HL-60 (cell line): ENCODE measurements at regions not wholly inside any gene's neighbourhood (a gene's known extent, or its start where the extent isn't known, plus 50 kb on each side); places are given as distances from the start of the nearest gene placed in this dataset.

ENCODE experiments used
- GABPA ChIP-seq: IDR thresholded peaks from 2 replicates; pipeline ENCODE4 v1.6.1; 2012; ENCODE audit warnings: low read depth
- POLR2AphosphoS5 ChIP-seq: IDR thresholded peaks from 2 replicates; pipeline ENCODE4 v1.6.1; 2012; ENCODE audit warnings: low read depth
- SPI1 ChIP-seq: IDR thresholded peaks from 2 replicates; pipeline ENCODE4 v1.6.1; 2012; ENCODE audit warnings: low read depth, mild to moderate bottlenecking, borderline replicate concordance
- TF ChIP-seq, protein P1 (sequence below): IDR thresholded peaks from one replicate; pipeline ENCODE4 v1.5.1; 2011; ENCODE audit warnings: low read length, control low read depth, inconsistent platforms; ENCODE audit not compliant: insufficient read depth
- TF ChIP-seq, protein P2 (sequence below): IDR thresholded peaks from 2 replicates; pipeline ENCODE4 v1.6.1; 2012; ENCODE audit warnings: low read depth; ENCODE audit not compliant: insufficient replicate concordance

DNA sequence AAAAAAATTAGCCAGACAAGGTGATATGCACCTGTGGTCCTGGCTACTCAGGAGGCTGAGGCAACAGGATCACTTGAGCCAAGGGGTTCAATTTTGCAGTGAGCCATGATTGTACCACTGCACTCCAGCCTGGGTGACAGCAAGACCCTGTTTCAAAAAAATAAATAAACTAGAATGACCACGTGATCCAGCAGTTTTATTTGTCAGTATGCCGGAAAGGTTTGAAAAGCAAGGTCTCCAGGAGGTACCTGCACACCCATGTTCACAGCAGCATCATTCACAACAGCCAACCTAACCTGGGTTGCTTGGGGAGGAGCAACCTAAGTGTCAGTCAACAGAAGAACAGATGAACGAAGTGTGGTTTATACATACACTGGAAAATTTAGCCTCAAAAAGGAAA, 78.7 kb upstream of the SEPTIN5 start:
- TF ChIP-seq, protein P1, sequence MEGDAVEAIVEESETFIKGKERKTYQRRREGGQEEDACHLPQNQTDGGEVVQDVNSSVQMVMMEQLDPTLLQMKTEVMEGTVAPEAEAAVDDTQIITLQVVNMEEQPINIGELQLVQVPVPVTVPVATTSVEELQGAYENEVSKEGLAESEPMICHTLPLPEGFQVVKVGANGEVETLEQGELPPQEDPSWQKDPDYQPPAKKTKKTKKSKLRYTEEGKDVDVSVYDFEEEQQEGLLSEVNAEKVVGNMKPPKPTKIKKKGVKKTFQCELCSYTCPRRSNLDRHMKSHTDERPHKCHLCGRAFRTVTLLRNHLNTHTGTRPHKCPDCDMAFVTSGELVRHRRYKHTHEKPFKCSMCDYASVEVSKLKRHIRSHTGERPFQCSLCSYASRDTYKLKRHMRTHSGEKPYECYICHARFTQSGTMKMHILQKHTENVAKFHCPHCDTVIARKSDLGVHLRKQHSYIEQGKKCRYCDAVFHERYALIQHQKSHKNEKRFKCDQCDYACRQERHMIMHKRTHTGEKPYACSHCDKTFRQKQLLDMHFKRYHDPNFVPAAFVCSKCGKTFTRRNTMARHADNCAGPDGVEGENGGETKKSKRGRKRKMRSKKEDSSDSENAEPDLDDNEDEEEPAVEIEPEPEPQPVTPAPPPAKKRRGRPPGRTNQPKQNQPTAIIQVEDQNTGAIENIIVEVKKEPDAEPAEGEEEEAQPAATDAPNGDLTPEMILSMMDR = no peak
- TF ChIP-seq POLR2AphosphoS5 = no peak
- no peak for TF ChIP-seq SPI1
- TF ChIP-seq, protein P2, sequence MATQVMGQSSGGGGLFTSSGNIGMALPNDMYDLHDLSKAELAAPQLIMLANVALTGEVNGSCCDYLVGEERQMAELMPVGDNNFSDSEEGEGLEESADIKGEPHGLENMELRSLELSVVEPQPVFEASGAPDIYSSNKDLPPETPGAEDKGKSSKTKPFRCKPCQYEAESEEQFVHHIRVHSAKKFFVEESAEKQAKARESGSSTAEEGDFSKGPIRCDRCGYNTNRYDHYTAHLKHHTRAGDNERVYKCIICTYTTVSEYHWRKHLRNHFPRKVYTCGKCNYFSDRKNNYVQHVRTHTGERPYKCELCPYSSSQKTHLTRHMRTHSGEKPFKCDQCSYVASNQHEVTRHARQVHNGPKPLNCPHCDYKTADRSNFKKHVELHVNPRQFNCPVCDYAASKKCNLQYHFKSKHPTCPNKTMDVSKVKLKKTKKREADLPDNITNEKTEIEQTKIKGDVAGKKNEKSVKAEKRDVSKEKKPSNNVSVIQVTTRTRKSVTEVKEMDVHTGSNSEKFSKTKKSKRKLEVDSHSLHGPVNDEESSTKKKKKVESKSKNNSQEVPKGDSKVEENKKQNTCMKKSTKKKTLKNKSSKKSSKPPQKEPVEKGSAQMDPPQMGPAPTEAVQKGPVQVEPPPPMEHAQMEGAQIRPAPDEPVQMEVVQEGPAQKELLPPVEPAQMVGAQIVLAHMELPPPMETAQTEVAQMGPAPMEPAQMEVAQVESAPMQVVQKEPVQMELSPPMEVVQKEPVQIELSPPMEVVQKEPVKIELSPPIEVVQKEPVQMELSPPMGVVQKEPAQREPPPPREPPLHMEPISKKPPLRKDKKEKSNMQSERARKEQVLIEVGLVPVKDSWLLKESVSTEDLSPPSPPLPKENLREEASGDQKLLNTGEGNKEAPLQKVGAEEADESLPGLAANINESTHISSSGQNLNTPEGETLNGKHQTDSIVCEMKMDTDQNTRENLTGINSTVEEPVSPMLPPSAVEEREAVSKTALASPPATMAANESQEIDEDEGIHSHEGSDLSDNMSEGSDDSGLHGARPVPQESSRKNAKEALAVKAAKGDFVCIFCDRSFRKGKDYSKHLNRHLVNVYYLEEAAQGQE = no peak
- TF ChIP-seq GABPA = no peak
